ENCODE measurements at regions not wholly inside any gene's neighbourhood (a gene's known extent, or its start where the extent isn't known, plus 50 kb on each side); places are given as distances from the start of the nearest gene placed in this dataset.

DNA sequence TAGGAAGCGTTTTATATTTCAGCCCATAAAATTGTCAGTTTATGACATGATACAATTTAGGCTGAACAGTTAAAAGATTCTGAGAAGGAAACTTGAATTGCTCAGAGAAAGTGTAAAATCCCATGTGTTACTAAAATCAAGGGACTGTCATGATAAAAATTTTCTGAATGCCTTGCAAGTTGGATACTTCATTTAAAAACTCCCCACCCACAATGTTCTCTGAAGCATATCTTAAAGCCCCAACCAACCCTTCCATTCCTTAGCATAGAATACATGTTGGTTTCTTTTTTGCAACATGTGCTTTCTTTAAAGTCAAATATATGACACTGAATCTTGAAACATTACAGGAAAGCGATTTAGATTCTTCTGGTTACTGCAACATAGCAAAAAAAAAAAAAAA, 97.4 kb downstream of the MRPL39 start:
- Histone ChIP-seq H3K4me1 (ENCODE audit: control insufficient read depth, insufficient read depth, low read length) (peaks cover 5% of the 10 kb centered on the region), H2BK120ac (ENCODE audit: low read depth, low read length) (no peak overlapping the region), H2BK15ac (ENCODE audit: low read depth, low read length) (no peak overlapping the region), H4K91ac (ENCODE audit: insufficient read depth, low read depth, low read length) (no peak overlapping the region), H3K79me1 (ENCODE audit: low read depth in 1 of 2, low read length in 2 of 2) (no peaks in the 10 kb centered on the region), H3K4me2 (ENCODE audit: low read depth, low read length) (no peak overlapping the region), H4K8ac (ENCODE audit: low read depth in 2 of 2, low read length in 2 of 2) (no peak overlapping the region), H2AFZ (replicated peaks; ENCODE audit: low read length, poor library complexity) (no peak overlapping the region), H4K20me1 (ENCODE audit: insufficient read depth, low read length) (no peaks in the 10 kb centered on the region), H3K9ac (ENCODE audit: low read depth, low read length) (no peak overlapping the region), H3K4ac (ENCODE audit: low read depth, low read length) (no peak overlapping the region), H3K27me3 (ENCODE audit: control insufficient read depth, insufficient read depth, low read length) (no peaks in the 10 kb centered on the region), H3K23ac (ENCODE audit: low read depth, low read length) (no peak overlapping the region), H3K18ac (ENCODE audit: low read depth, low read length) (no peak overlapping the region), H3K9me1 (ENCODE audit: insufficient read depth, low read length) (no peaks in the 10 kb centered on the region), H2AK5ac (ENCODE audit: low read depth, low read length) (no peak overlapping the region), H3K36me3 (ENCODE audit: control insufficient read depth, insufficient read depth, low read length) (no peaks in the 10 kb centered on the region), H3K27ac (ENCODE audit: insufficient read depth, low read length) (no peak overlapping the region), H2BK5ac (ENCODE audit: low read depth, low read length, poor library complexity, severe bottlenecking) (no peak overlapping the region), H3K4me3 (ENCODE audit: insufficient read depth, low read depth, low read length) (no peak overlapping the region), H2AK9ac (replicated peaks; ENCODE audit: low read depth, low read length, poor library complexity) (no peak overlapping the region), H3K9me3 (ENCODE audit: control insufficient read depth, insufficient read depth, low read length) (no peaks in the 10 kb centered on the region), H2BK20ac (ENCODE audit: low read depth, low read length) (no peak overlapping the region), H3K56ac (ENCODE audit: extremely low read depth, insufficient read depth, low read length) (no peak overlapping the region), H4K5ac (ENCODE audit: low read depth, low read length) (no peak overlapping the region), H3K14ac (replicated peaks; ENCODE audit: low read depth, low read length) (no peak overlapping the region)
- dilution Hi-C loops (cut with HindIII; ENCODE audit: low sequenced_read_pairs, unreplicated experiment) (no loop called here), intact Hi-C loops (cut with micrococcal nuclease) (no loop called here), in situ Hi-C loops (cut with MboI; ENCODE audit: low sequenced_read_pairs) (no loop called here)
- no CpG with 5 or more reads among the region's 2 CpGs for WGBS, 2 experiments (ENCODE audit: extremely low coverage in 2 of 2, insufficient read length in 1 of 2)
- BruUV-seq (replicated peaks): no TSS peak
- TF ChIP-seq NFE2L2 (IDR thresholded peaks at IDR 0.05; ENCODE audit: low read depth, low read length) (no peak), MXI1 (IDR thresholded peaks at IDR 0.05; ENCODE audit: borderline replicate concordance, low read depth, low read length) (no peak), RAD21 (IDR thresholded peaks at IDR 0.05; ENCODE audit: low read length) (no peak), MAFK (IDR thresholded peaks at IDR 0.05; ENCODE audit: low read depth, low read length) (no peak), FOS (IDR thresholded peaks at IDR 0.05; ENCODE audit: low read depth, low read length) (no peak)
- POLR2A ChIA-PET (ENCODE audit: unreplicated experiment): no interaction called here
- DNase-seq (no peak), ATAC-seq (ENCODE audit: low read depth) (no peak)
- CTCF ChIA-PET: no interaction called here

Measured in IMR-90 (cell line).